HEK293 (cell line): ENCODE measurements at regions not wholly inside any gene's neighbourhood (a gene's known extent, or its start where the extent isn't known, plus 50 kb on each side); places are given as distances from the start of the nearest gene placed in this dataset.

Source experiments
- EGR2 ChIP-seq: fragments of 450-650 bp; formaldehyde crosslinking; IDR thresholded peaks from 2 replicates; pipeline ENCODE4 v1.5.1; 2016; ENCODE audit warnings: low read depth, missing biosample characterization, missing genetic modification characterization
- KLF7 ChIP-seq: fragments of 450-650 bp; formaldehyde crosslinking; IDR thresholded peaks from 2 replicates; pipeline ENCODE4 v1.5.1; 2016; ENCODE audit warnings: missing biosample characterization, missing genetic modification characterization, borderline replicate concordance
- KLF9 ChIP-seq: fragments of 450-650 bp; formaldehyde crosslinking; IDR thresholded peaks from 2 replicates; pipeline ENCODE4 v1.5.1; 2016; ENCODE audit warnings: missing biosample characterization, missing genetic modification characterization, low read depth
- OVOL3 ChIP-seq: fragments of 450-650 bp; formaldehyde crosslinking; IDR thresholded peaks from 2 replicates; pipeline ENCODE4 v1.5.1; 2016; ENCODE audit warnings: missing biosample characterization, missing genetic modification characterization
- REST ChIP-seq: fragments of 450-650 bp; formaldehyde crosslinking; IDR thresholded peaks from 2 replicates; pipeline ENCODE4 v1.5.1; 2016; ENCODE audit warnings: missing biosample characterization, missing genetic modification characterization
- SCRT1 ChIP-seq: fragments of 450-650 bp; formaldehyde crosslinking; IDR thresholded peaks from 2 replicates; pipeline ENCODE4 v1.5.1; 2016; ENCODE audit warnings: missing biosample characterization, missing genetic modification characterization, borderline replicate concordance
- SP7 ChIP-seq: fragments of 450-650 bp; formaldehyde crosslinking; IDR thresholded peaks from 2 replicates; pipeline ENCODE4 v1.5.1; 2016; ENCODE audit warnings: missing biosample characterization, missing genetic modification characterization
- ZBTB17 ChIP-seq: fragments of 450-650 bp; formaldehyde crosslinking; IDR thresholded peaks from 2 replicates; pipeline ENCODE4 v1.5.1; 2016; ENCODE audit warnings: missing biosample characterization, missing genetic modification characterization
- ZBTB20 ChIP-seq: fragments of 450-650 bp; formaldehyde crosslinking; IDR thresholded peaks from 2 replicates; pipeline ENCODE4 v1.5.1; 2016; ENCODE audit warnings: missing biosample characterization, missing genetic modification characterization
- ZBTB21 ChIP-seq: fragments of 450-650 bp; formaldehyde crosslinking; IDR thresholded peaks from 2 replicates; pipeline ENCODE4 v1.5.1; 2017; ENCODE audit warnings: missing biosample characterization, missing genetic modification characterization
- ZFP69B ChIP-seq: fragments of 450-650 bp; formaldehyde crosslinking; IDR thresholded peaks from 2 replicates; pipeline ENCODE4 v1.5.1; 2016; ENCODE audit warnings: missing biosample characterization, missing genetic modification characterization
- ZNF121 ChIP-seq: fragments of 450-650 bp; formaldehyde crosslinking; IDR thresholded peaks from 2 replicates; pipeline ENCODE4 v1.5.1; 2016; ENCODE audit warnings: missing biosample characterization, missing genetic modification characterization
- ZNF169 ChIP-seq: fragments of 450-650 bp; formaldehyde crosslinking; IDR thresholded peaks from 2 replicates; pipeline ENCODE4 v1.5.1; 2016; ENCODE audit warnings: missing biosample characterization, missing genetic modification characterization
- ZNF202 ChIP-seq: fragments of 450-650 bp; formaldehyde crosslinking; IDR thresholded peaks from 2 replicates; pipeline ENCODE4 v1.5.1; 2016; ENCODE audit warnings: missing biosample characterization, missing genetic modification characterization, borderline replicate concordance
- ZNF211 ChIP-seq: fragments of 450-650 bp; formaldehyde crosslinking; IDR thresholded peaks from 2 replicates; pipeline ENCODE4 v1.5.1; 2016; ENCODE audit warnings: low read depth, missing biosample characterization, missing genetic modification characterization
- ZNF292 ChIP-seq: fragments of 450-650 bp; formaldehyde crosslinking; IDR thresholded peaks from 2 replicates; pipeline ENCODE4 v1.5.1; 2016; ENCODE audit warnings: low read depth, missing biosample characterization, missing genetic modification characterization, borderline replicate concordance
- ZNF324 ChIP-seq: fragments of 450-650 bp; formaldehyde crosslinking; IDR thresholded peaks from 2 replicates; pipeline ENCODE4 v1.5.1; 2016; ENCODE audit warnings: missing biosample characterization, missing genetic modification characterization
- ZNF335 ChIP-seq: fragments of 450-650 bp; formaldehyde crosslinking; conservative IDR thresholded peaks from 2 replicates; pipeline ENCODE4 v1.5.1; 2016; ENCODE audit warnings: missing biosample characterization, missing genetic modification characterization
- ZNF423 ChIP-seq: fragments of 450-650 bp; formaldehyde crosslinking; IDR thresholded peaks from 2 replicates; pipeline ENCODE4 v1.5.1; 2016; ENCODE audit warnings: missing biosample characterization, missing genetic modification characterization
- ZNF426 ChIP-seq: fragments of 450-650 bp; formaldehyde crosslinking; IDR thresholded peaks from 2 replicates; pipeline ENCODE4 v1.5.1; 2017; ENCODE audit warnings: missing biosample characterization, missing genetic modification characterization, mild to moderate bottlenecking, inconsistent platforms, moderate library complexity
- ZNF513 ChIP-seq: fragments of 450-650 bp; IDR thresholded peaks from 2 replicates; pipeline ENCODE4 v1.5.1; 2018; ENCODE audit warnings: missing biosample characterization, missing genetic modification characterization
- ZNF518A ChIP-seq: fragments of 450-650 bp; formaldehyde crosslinking; conservative IDR thresholded peaks from 2 replicates; pipeline ENCODE4 v1.5.1; 2016; ENCODE audit warnings: low read depth, missing biosample characterization, missing genetic modification characterization
- ZNF530 ChIP-seq: fragments of 450-650 bp; formaldehyde crosslinking; IDR thresholded peaks from 2 replicates; pipeline ENCODE4 v1.5.1; 2016; ENCODE audit warnings: low read depth, missing biosample characterization, missing genetic modification characterization
- ZNF596 ChIP-seq: fragments of 450-650 bp; IDR thresholded peaks from 2 replicates; pipeline ENCODE4 v1.5.0; 2018; ENCODE audit warnings: missing biosample characterization, mild to moderate bottlenecking, missing genetic modification characterization, moderate library complexity
- ZNF600 ChIP-seq: fragments of 450-650 bp; formaldehyde crosslinking; IDR thresholded peaks from 2 replicates; pipeline ENCODE4 v1.5.1; 2016; ENCODE audit warnings: missing biosample characterization, missing genetic modification characterization
- ZNF610 ChIP-seq: fragments of 450-650 bp; formaldehyde crosslinking; IDR thresholded peaks from 2 replicates; pipeline ENCODE4 v1.5.1; 2016; ENCODE audit warnings: missing biosample characterization, missing genetic modification characterization, borderline replicate concordance
- ZNF624 ChIP-seq: fragments of 450-650 bp; formaldehyde crosslinking; IDR thresholded peaks from 2 replicates; pipeline ENCODE4 v1.5.1; 2017; ENCODE audit warnings: missing biosample characterization, missing genetic modification characterization
- ZNF704 ChIP-seq: fragments of 450-650 bp; formaldehyde crosslinking; IDR thresholded peaks from 2 replicates; pipeline ENCODE4 v1.5.1; 2016; ENCODE audit warnings: missing biosample characterization, missing genetic modification characterization
- ZNF768 ChIP-seq: fragments of 450-650 bp; formaldehyde crosslinking; IDR thresholded peaks from 2 replicates; pipeline ENCODE4 v1.5.1; 2018; ENCODE audit warnings: missing biosample characterization, mild to moderate bottlenecking, missing genetic modification characterization
- ZNF791 ChIP-seq: fragments of 450-650 bp; formaldehyde crosslinking; IDR thresholded peaks from 2 replicates; pipeline ENCODE4 v1.5.1; 2016; ENCODE audit warnings: missing biosample characterization, missing genetic modification characterization

- TF ChIP-seq ZNF518A (tag by site-specific recombination) = no peak
- 0 out of 2 replicates have a peak, but pooled peaks have one; percentile 3 for TF ChIP-seq ZFP69B (tag by site-specific recombination)
- TF ChIP-seq ZNF324 (tag by site-specific recombination) = no peak
- no peak for TF ChIP-seq ZBTB21 (tag by site-specific recombination)
- TF ChIP-seq KLF7 (tag by site-specific recombination) = no peak
- no peak for TF ChIP-seq ZNF426
- no peak for TF ChIP-seq ZNF169 (tag by site-specific recombination)
- peak; percentile 94 for TF ChIP-seq ZNF610
- TF ChIP-seq ZBTB17 = peak; percentile 94
- no peak for TF ChIP-seq ZNF292
- no peak for TF ChIP-seq ZNF513
- no peak for TF ChIP-seq ZNF768 (tag by site-specific recombination)
- TF ChIP-seq ZNF791 = no peak
- no peak for TF ChIP-seq OVOL3 (tag by site-specific recombination)
- TF ChIP-seq ZNF423 (tag by site-specific recombination) = no peak
- peak; percentile 81 for TF ChIP-seq ZNF335 (tag by site-specific recombination)
- peak; percentile 88 for TF ChIP-seq ZNF600 (tag by site-specific recombination)
- no peak for TF ChIP-seq ZNF704 (tag by site-specific recombination)
- TF ChIP-seq REST (tag by site-specific recombination) = no peak
- no peak for TF ChIP-seq ZNF202 (tag by site-specific recombination)
- no peak for TF ChIP-seq EGR2 (tag by site-specific recombination)
- no peak for TF ChIP-seq SCRT1 (tag by site-specific recombination)
- TF ChIP-seq ZNF624 (tag by site-specific recombination) = no peak
- no peak for TF ChIP-seq ZNF211 (tag by site-specific recombination)
- TF ChIP-seq KLF9 = no peak
- TF ChIP-seq SP7 = peak; percentile 79
- TF ChIP-seq ZBTB20 (tag by site-specific recombination) = no peak
- no peak for TF ChIP-seq ZNF530 (tag by site-specific recombination)
- no peak for TF ChIP-seq ZNF596 (tag by site-specific recombination)
- TF ChIP-seq ZNF121 (tag by site-specific recombination) = no peak
Measured at GRCh38 chr5:125412561-125413495, 666.4 kb upstream of the ZNF608 start (continued).
